Progenitor cell of endocrine pancreas (in vitro differentiated cells): ENCODE measurements at regions not wholly inside any gene's neighbourhood (a gene's known extent, or its start where the extent isn't known, plus 50 kb on each side); places are given as distances from the start of the nearest gene placed in this dataset.

Experiments used
- DNase-seq: peaks from one replicate; pipeline ENCODE4 v3.0.0; 2021; ENCODE audit warnings: low spot score; ENCODE audit not compliant: unreplicated experiment
- H3K27ac Mint-ChIP-seq: 2 replicates; pipeline ENCODE4 v1.8.0; 2021; ENCODE audit warnings: mild to moderate bottlenecking, moderate library complexity, mixed read lengths
- H3K27me3 Mint-ChIP-seq: 2 replicates; pipeline ENCODE4 v1.8.0; 2021; ENCODE audit warnings: mixed read lengths
- H3K36me3 Mint-ChIP-seq: 2 replicates; pipeline ENCODE4 v1.8.0; 2022; ENCODE audit warnings: mixed read lengths; ENCODE audit not compliant: insufficient read depth
- H3K4me1 Mint-ChIP-seq: 2 replicates; pipeline ENCODE4 v1.8.0; 2021; ENCODE audit warnings: low read depth, mixed read lengths
- H3K4me3 Mint-ChIP-seq: 2 replicates; pipeline ENCODE4 v1.8.0; 2021; ENCODE audit warnings: low read depth, mild to moderate bottlenecking, moderate library complexity, mixed read lengths
- H3K9me3 Mint-ChIP-seq: 2 replicates; pipeline ENCODE4 v1.8.0; 2021; ENCODE audit warnings: low read depth, mixed read lengths
- CTCF ChIP-seq: fragments of 200-600 bp; sonication (generic); IDR thresholded peaks from one replicate; pipeline ENCODE4 v1.5.0; 2021; ENCODE audit warnings: antibody characterized with exemption, mild to moderate bottlenecking; ENCODE audit not compliant: unreplicated experiment

- DNase-seq, result no peak
- Mint-ChIP-seq H3K27ac (no peak overlapping the region), H3K9me3 (no peaks in the 10 kb centered on the region), H3K4me1 (peaks cover 9% of the 10 kb centered on the region), H3K27me3 (peaks cover 10% of the 10 kb centered on the region), H3K4me3 (no peak overlapping the region), H3K36me3 (no peaks in the 10 kb centered on the region)
- TF ChIP-seq CTCF, result peak; percentile 17
Observed at GRCh38 chr6:4396044-4396443, 260.7 kb upstream of the ECI2 start.

DNA sequence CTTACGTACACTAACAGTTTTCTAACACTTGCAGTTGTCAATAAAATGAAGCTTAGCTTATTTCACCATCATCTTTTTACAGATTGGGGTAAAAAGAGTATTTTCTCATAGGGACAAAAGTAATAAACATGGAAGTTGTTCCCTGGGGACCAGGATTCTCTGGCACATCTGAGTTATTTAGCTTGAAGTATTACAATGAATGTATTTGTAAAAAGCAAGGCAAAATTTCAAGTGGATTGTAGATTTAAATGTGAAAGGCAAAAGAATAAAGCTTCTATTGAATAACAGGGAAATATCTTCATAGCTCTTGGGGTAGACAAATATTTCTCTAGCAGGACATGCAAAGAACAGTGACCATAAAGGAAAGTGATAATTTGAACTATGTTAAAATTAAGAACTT is 260.0 kb upstream of the ECI2 start:
- TF ChIP-seq CTCF, result no peak
- H3K36me3 Mint-ChIP-seq, result no peaks in the 10 kb centered on the region
- no peak overlapping the region for H3K4me3 Mint-ChIP-seq
- H3K9me3 Mint-ChIP-seq, result no peaks in the 10 kb centered on the region
- H3K27ac Mint-ChIP-seq, result no peak overlapping the region
- peaks cover 9% of the 10 kb centered on the region for H3K4me1 Mint-ChIP-seq
- H3K27me3 Mint-ChIP-seq, result peaks cover 10% of the 10 kb centered on the region
- no peak for DNase-seq

GRCh38 chr6:4394786-4395185 is 259.4 kb upstream of the ECI2 start:
- Mint-ChIP-seq H3K36me3 (no peaks in the 10 kb centered on the region), H3K4me1 (peaks cover 9% of the 10 kb centered on the region), H3K9me3 (no peaks in the 10 kb centered on the region), H3K4me3 (no peak overlapping the region), H3K27me3 (peaks cover 9% of the 10 kb centered on the region), H3K27ac (no peak overlapping the region)
- TF ChIP-seq CTCF, result no peak
- no peak for DNase-seq

GRCh38 chr6:4388675-4389074 is 253.3 kb upstream of the ECI2 start:
- H3K27me3 Mint-ChIP-seq, result no peaks in the 10 kb centered on the region
- H3K4me1 Mint-ChIP-seq, result no peaks in the 10 kb centered on the region
- no peaks in the 10 kb centered on the region for H3K36me3 Mint-ChIP-seq
- no peak overlapping the region for H3K27ac Mint-ChIP-seq
- TF ChIP-seq CTCF, result no peak
- H3K9me3 Mint-ChIP-seq, result peaks cover 9% of the 10 kb centered on the region
- H3K4me3 Mint-ChIP-seq, result no peak overlapping the region
- no peak for DNase-seq

- Mint-ChIP-seq H3K4me1 (no peaks in the 10 kb centered on the region), H3K27ac (no peak overlapping the region), H3K27me3 (peaks cover 4% of the 10 kb centered on the region), H3K4me3 (no peak overlapping the region), H3K36me3 (no peaks in the 10 kb centered on the region), H3K9me3 (peaks cover 23% of the 10 kb centered on the region)
- no peak for TF ChIP-seq CTCF
- DNase-seq, result no peak
Observed at GRCh38 chr6:4384656-4385055, 249.3 kb upstream of the ECI2 start.
